ENCODE measurements at regions not wholly inside any gene's neighbourhood (a gene's known extent, or its start where the extent isn't known, plus 50 kb on each side); places are given as distances from the start of the nearest gene placed in this dataset.
"Not testable (repeated sequence)": the region's sequence is repeated elsewhere in the genome, so short reads cannot be mapped to it uniquely, and the experiment has no call there.

GRCh38 chr4:3586596-3586995, 54.4 kb upstream of the LRPAP1 start:
- DNase-seq, result not testable (repeated sequence)

GRCh38 chr4:3585567-3585966, 53.3 kb upstream of the LRPAP1 start:
- DNase-seq, result not testable (repeated sequence)

GRCh38 chr4:3582091-3582475, 49.9 kb upstream of the LRPAP1 start:
- DNase-seq, result no peak

All from activated CD4-positive, alpha-beta T cell treated with anti-CD3 and anti-CD28 coated beads for 48 hours (primary cell).